ENCODE measurements at regions not wholly inside any gene's neighbourhood (a gene's known extent, or its start where the extent isn't known, plus 50 kb on each side); places are given as distances from the start of the nearest gene placed in this dataset.

GRCh38 chr19:28426110-28426729, 786.7 kb downstream of the UQCRFS1 start:
- no peak for DNase-seq

GRCh38 chr19:28425046-28425931, 787.7 kb downstream of the UQCRFS1 start:
- DNase-seq = no peak

GRCh38 chr19:28424662-28425045, 788.3 kb downstream of the UQCRFS1 start:
- DNase-seq = no peak

- DNase-seq = no peak
These were observed 788.9 kb downstream of the UQCRFS1 start for GRCh38 chr19:28424077-28424476.

GRCh38 chr19:28422791-28423650, 789.9 kb downstream of the UQCRFS1 start:
- no peak for DNase-seq

GRCh38 chr19:28422046-28422445, 790.9 kb downstream of the UQCRFS1 start:
- DNase-seq = no peak

- no peak for DNase-seq
These were observed 792.0 kb downstream of the UQCRFS1 start for GRCh38 chr19:28420811-28421550.

GRCh38 chr19:28419312-28419711, 793.6 kb downstream of the UQCRFS1 start:
- DNase-seq = no peak

- DNase-seq = no peak
These were observed 795.6 kb downstream of the UQCRFS1 start for GRCh38 chr19:28417361-28417760.

GRCh38 chr19:28416245-28416644, 796.7 kb downstream of the UQCRFS1 start:
- DNase-seq = no peak

- DNase-seq = no peak
These were observed 798.2 kb downstream of the UQCRFS1 start for GRCh38 chr19:28414748-28415147.

- DNase-seq = no peak
These were observed 803.1 kb downstream of the UQCRFS1 start for GRCh38 chr19:28409859-28410258.

- no peak for DNase-seq
These were observed 806.0 kb downstream of the UQCRFS1 start for GRCh38 chr19:28406966-28407365.

- DNase-seq = no peak
These were observed 807.6 kb downstream of the UQCRFS1 start for GRCh38 chr19:28405346-28405742.

- no peak for DNase-seq
These were observed 808.5 kb downstream of the UQCRFS1 start for GRCh38 chr19:28404472-28404871.

- DNase-seq = no peak
These were observed 809.3 kb downstream of the UQCRFS1 start for GRCh38 chr19:28403690-28404089.

- no peak for DNase-seq
These were observed 810.2 kb downstream of the UQCRFS1 start for GRCh38 chr19:28402701-28403290.

GRCh38 chr19:28401739-28402424, 811.1 kb downstream of the UQCRFS1 start:
- no peak for DNase-seq

GRCh38 chr19:28400953-28401671, 811.8 kb downstream of the UQCRFS1 start:
- DNase-seq = no peak

GRCh38 chr19:28399187-28399586, 813.8 kb downstream of the UQCRFS1 start:
- no peak for DNase-seq

GRCh38 chr19:28397800-28398199, 815.2 kb downstream of the UQCRFS1 start:
- no peak for DNase-seq
